ENCODE measurements at regions not wholly inside any gene's neighbourhood (a gene's known extent, or its start where the extent isn't known, plus 50 kb on each side); places are given as distances from the start of the nearest gene placed in this dataset.

GRCh38 chrX:36626898-36627297 is 381.3 kb upstream of the FAM47C start:
- in situ Hi-C loops (cut with HindIII; ENCODE audit: low pct_ligation_motif_present, low pct_unique_long_range_greater_than_20kb, low sequenced_read_pairs) = no loop called here
- DNase-seq = no peak

GRCh38 chrX:36640232-36640631 is 367.9 kb upstream of the FAM47C start:
- in situ Hi-C loops (cut with HindIII; ENCODE audit: low pct_ligation_motif_present, low pct_unique_long_range_greater_than_20kb, low sequenced_read_pairs) = no loop called here
- DNase-seq = no peak

- DNase-seq = no peak
- in situ Hi-C loops (cut with HindIII; ENCODE audit: low pct_ligation_motif_present, low pct_unique_long_range_greater_than_20kb, low sequenced_read_pairs) = no loop called here
Observed at GRCh38 chrX:36642052-36642451, 366.1 kb upstream of the FAM47C start.

GRCh38 chrX:36650622-36651021 is 357.5 kb upstream of the FAM47C start:
- no peak for DNase-seq
- in situ Hi-C loops (cut with HindIII; ENCODE audit: low pct_ligation_motif_present, low pct_unique_long_range_greater_than_20kb, low sequenced_read_pairs) = no loop called here

GRCh38 chrX:36683507-36683906 is 324.7 kb upstream of the FAM47C start:
- no peak for DNase-seq
- in situ Hi-C loops (cut with HindIII; ENCODE audit: low pct_ligation_motif_present, low pct_unique_long_range_greater_than_20kb, low sequenced_read_pairs) = no loop called here

- in situ Hi-C loops (cut with HindIII; ENCODE audit: low pct_ligation_motif_present, low pct_unique_long_range_greater_than_20kb, low sequenced_read_pairs) = no loop called here
- DNase-seq = no peak
Observed at GRCh38 chrX:36684053-36684452, 324.1 kb upstream of the FAM47C start.

- no peak for DNase-seq
- in situ Hi-C loops (cut with HindIII; ENCODE audit: low pct_ligation_motif_present, low pct_unique_long_range_greater_than_20kb, low sequenced_read_pairs) = no loop called here
Observed at GRCh38 chrX:36721990-36722389, 286.2 kb upstream of the FAM47C start.

- in situ Hi-C loops (cut with HindIII; ENCODE audit: low pct_ligation_motif_present, low pct_unique_long_range_greater_than_20kb, low sequenced_read_pairs) = no loop called here
- DNase-seq = no peak
Observed at GRCh38 chrX:36753602-36754001, 254.6 kb upstream of the FAM47C start.

GRCh38 chrX:36787752-36788151 is 220.4 kb upstream of the FAM47C start:
- in situ Hi-C loops (cut with HindIII; ENCODE audit: low pct_ligation_motif_present, low pct_unique_long_range_greater_than_20kb, low sequenced_read_pairs) = no loop called here
- no peak for DNase-seq

- in situ Hi-C loops (cut with HindIII; ENCODE audit: low pct_ligation_motif_present, low pct_unique_long_range_greater_than_20kb, low sequenced_read_pairs) = no loop called here
- no peak for DNase-seq
Observed at GRCh38 chrX:36803151-36803550, 205.0 kb upstream of the FAM47C start.

GRCh38 chrX:36804066-36804465 is 204.1 kb upstream of the FAM47C start:
- no peak for DNase-seq
- in situ Hi-C loops (cut with HindIII; ENCODE audit: low pct_ligation_motif_present, low pct_unique_long_range_greater_than_20kb, low sequenced_read_pairs) = no loop called here

GRCh38 chrX:36844857-36845256 is 163.3 kb upstream of the FAM47C start:
- in situ Hi-C loops (cut with HindIII; ENCODE audit: low pct_ligation_motif_present, low pct_unique_long_range_greater_than_20kb, low sequenced_read_pairs) = no loop called here
- no peak for DNase-seq

GRCh38 chrX:36847496-36847895 is 160.7 kb upstream of the FAM47C start:
- in situ Hi-C loops (cut with HindIII; ENCODE audit: low pct_ligation_motif_present, low pct_unique_long_range_greater_than_20kb, low sequenced_read_pairs) = no loop called here
- no peak for DNase-seq

- DNase-seq = no peak
- in situ Hi-C loops (cut with HindIII; ENCODE audit: low pct_ligation_motif_present, low pct_unique_long_range_greater_than_20kb, low sequenced_read_pairs) = no loop called here
Observed at GRCh38 chrX:36849407-36849806, 158.8 kb upstream of the FAM47C start.

- DNase-seq = no peak
- in situ Hi-C loops (cut with HindIII; ENCODE audit: low pct_ligation_motif_present, low pct_unique_long_range_greater_than_20kb, low sequenced_read_pairs) = no loop called here
Observed at GRCh38 chrX:36856849-36857248, 151.3 kb upstream of the FAM47C start.

- DNase-seq = no peak
- in situ Hi-C loops (cut with HindIII; ENCODE audit: low pct_ligation_motif_present, low pct_unique_long_range_greater_than_20kb, low sequenced_read_pairs) = no loop called here
Observed at GRCh38 chrX:36859231-36859630, 148.9 kb upstream of the FAM47C start.

- in situ Hi-C loops (cut with HindIII; ENCODE audit: low pct_ligation_motif_present, low pct_unique_long_range_greater_than_20kb, low sequenced_read_pairs) = no loop called here
- no peak for DNase-seq
Observed at GRCh38 chrX:36861601-36862000, 146.6 kb upstream of the FAM47C start.

- DNase-seq = peak; percentile 19
- in situ Hi-C loops (cut with HindIII; ENCODE audit: low pct_ligation_motif_present, low pct_unique_long_range_greater_than_20kb, low sequenced_read_pairs) = no loop called here
Observed at GRCh38 chrX:36867143-36867542, 141.0 kb upstream of the FAM47C start.

GRCh38 chrX:36868592-36868991 is 139.6 kb upstream of the FAM47C start:
- DNase-seq = no peak
- in situ Hi-C loops (cut with HindIII; ENCODE audit: low pct_ligation_motif_present, low pct_unique_long_range_greater_than_20kb, low sequenced_read_pairs) = no loop called here

- no peak for DNase-seq
- in situ Hi-C loops (cut with HindIII; ENCODE audit: low pct_ligation_motif_present, low pct_unique_long_range_greater_than_20kb, low sequenced_read_pairs) = no loop called here
Observed at GRCh38 chrX:36869457-36869856, 138.7 kb upstream of the FAM47C start.

GRCh38 chrX:36897690-36898089 is 110.5 kb upstream of the FAM47C start:
- no peak for DNase-seq
- in situ Hi-C loops (cut with HindIII; ENCODE audit: low pct_ligation_motif_present, low pct_unique_long_range_greater_than_20kb, low sequenced_read_pairs) = no loop called here
